GM19025 (cell line): ENCODE measurements at regions not wholly inside any gene's neighbourhood (a gene's known extent, or its start where the extent isn't known, plus 50 kb on each side); places are given as distances from the start of the nearest gene placed in this dataset.
"Not testable (repeated sequence)": the region's sequence is repeated elsewhere in the genome, so short reads cannot be mapped to it uniquely, and the experiment has no call there.

Experiments used
- ATAC-seq: cut with Tn5 transposase; IDR thresholded peaks from one replicate; pipeline ENCODE4 v1.9.1; 2021; ENCODE audit warnings: mild to moderate bottlenecking, low read depth, moderate library complexity; ENCODE audit not compliant: unreplicated experiment

DNA sequence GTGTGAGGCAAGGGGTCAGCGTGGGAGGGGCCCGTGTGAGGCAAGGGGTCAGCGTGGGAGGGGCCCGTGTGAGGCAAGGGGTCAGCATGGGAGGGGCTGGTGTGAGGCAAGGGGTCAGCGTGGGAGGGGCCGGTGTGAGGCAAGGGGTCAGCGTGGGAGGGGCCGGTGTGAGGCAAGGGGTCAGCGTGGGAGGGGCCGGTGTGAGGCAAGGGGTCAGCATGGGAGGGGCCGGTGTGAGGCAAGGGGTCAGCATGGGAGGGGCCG lies 119.2 kb downstream of the SEPTIN14 start:
- not testable (repeated sequence) for ATAC-seq

GRCh38 chr7:55742651-55743453 lies 119.7 kb downstream of the SEPTIN14 start:
- not testable (repeated sequence) for ATAC-seq

DNA sequence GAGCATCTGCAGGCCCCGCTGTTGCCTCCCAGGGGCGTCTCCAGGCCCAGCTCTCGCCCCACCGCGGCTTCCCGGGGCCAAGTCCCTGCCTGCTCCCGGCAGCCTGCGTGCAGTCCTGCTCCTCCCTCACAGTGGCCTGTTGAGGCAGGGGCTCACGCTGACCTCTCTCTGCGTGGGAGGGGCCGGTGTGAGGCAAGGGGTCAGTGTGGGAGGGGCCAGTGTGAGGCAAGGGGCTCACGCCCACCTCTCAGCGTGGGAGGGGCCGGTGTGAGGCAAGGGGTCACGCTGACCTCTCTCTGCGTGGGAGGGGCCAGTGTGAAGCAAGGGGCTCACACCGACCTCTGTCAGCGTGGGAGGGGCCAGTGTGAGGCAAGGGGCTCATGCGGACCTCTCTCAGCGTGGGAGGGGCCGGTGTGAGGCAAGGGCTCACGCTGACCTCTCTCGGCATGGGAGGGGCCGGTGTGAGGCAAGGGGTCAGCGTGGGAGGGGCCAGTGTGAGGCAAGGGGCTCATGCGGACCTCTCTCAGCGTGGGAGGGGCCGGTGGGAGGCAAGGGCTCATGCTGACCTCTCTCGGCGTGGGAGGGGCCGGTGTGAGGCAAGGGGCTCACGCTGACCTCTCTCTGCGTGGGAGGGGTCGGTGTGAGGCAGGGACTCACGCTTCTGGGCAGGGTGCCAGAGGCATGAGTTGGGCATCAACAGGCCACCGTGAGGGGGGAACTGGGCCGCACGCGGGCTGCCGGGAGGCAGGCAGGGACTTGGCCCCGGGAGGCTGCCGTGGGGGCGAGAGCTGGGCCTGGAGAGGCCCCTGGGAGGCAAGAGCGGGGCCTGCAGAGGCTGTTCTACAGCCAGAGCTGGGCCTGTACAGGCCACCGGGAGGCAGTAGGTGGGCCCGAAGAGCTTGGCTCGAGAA lies 120.6 kb downstream of the SEPTIN14 start:
- ATAC-seq = not testable (repeated sequence)

GRCh38 chr7:55740633-55741250 lies 121.8 kb downstream of the SEPTIN14 start:
- ATAC-seq = not testable (repeated sequence)

DNA sequence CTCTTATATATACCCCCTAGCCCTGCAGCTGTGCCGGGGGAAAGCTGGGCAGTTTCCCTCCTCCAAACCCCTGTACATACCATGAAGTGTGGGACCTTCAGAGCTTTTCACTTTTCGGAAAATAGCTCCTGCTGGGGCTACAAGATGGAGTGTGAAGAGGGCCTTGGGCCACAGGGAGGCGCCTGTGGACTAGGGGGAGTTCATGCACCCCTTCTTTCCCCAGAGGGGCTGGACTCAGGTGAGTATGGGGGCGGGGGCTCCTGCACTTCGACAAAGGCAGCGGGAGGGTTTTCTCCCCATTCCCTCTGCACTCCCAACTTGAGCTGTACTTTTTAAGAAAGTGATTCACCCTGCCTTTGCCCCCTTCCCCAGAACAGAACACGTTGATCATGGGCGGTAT lies 122.5 kb downstream of the SEPTIN14 start:
- not testable (repeated sequence) for ATAC-seq

GRCh38 chr7:55736641-55737221 lies 125.8 kb downstream of the SEPTIN14 start:
- ATAC-seq = not testable (repeated sequence)

DNA sequence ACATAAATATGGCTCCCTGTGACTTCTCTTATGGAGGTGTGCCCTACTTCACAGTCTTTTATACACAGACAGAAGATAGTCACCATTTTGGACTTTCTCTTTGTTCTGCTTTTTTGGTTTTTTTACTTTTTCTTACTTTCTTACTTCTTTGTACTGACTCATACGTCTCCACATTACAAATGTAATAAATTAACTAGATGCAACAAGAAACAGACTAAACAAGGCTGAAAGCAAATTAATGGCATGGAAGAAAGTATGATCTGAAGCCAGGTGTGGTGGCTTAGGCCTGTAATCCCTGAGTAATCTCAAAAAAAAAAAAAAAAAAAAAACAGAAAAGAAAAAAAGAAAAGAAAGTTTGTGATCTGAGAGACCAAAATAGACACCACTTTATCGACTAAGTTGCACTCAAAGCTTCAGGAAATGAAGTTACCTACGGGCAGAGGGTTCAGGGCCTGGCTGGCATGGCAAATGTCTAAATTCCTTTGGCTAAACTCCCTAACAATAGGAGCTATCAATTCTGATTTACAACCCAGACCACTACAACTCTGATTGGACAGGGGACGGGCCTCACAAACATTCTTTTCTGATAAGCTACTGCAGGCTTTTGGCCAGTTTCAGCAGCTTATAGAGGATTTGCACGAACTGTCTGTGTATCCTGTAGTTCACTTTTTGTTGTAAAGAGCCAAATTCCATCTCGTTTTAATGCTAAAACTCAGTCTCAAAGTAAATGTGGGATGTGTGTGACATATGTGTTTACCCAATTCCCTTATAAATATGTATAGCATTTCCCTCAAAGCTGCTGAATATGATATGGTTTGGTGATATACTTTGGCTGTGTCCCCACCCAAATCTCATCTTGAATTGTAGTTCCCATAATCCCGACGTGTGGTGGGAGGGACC lies 129.1 kb downstream of the SEPTIN14 start:
- ATAC-seq = no peak

- no peak for ATAC-seq
These were observed 130.6 kb downstream of the SEPTIN14 start for GRCh38 chr7:55731931-55732330.

DNA sequence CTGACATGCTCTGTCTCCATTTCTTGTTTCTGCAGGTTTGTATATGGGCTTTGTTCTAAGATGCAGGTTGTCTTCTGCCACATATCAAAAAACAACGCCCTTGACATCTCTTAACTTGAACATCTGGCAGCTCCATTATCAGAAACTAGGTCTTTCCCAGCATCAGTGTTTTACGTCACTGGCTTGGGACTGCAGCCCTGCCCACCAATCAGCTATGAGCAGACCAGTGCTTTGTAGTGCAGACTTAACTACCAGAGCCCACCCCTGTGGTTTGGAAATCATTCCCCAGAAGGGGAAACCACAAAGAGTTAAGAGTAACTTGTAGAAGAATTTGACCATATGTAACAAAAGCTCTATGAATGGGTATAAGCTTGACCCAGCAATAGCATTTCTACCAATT lies 132.4 kb downstream of the SEPTIN14 start:
- ATAC-seq = no peak

GRCh38 chr7:55723621-55723941 lies 139.0 kb downstream of the SEPTIN14 start:
- ATAC-seq = no peak

- ATAC-seq = peak; percentile 95
These were observed 139.5 kb downstream of the SEPTIN14 start for GRCh38 chr7:55722874-55723620.

DNA sequence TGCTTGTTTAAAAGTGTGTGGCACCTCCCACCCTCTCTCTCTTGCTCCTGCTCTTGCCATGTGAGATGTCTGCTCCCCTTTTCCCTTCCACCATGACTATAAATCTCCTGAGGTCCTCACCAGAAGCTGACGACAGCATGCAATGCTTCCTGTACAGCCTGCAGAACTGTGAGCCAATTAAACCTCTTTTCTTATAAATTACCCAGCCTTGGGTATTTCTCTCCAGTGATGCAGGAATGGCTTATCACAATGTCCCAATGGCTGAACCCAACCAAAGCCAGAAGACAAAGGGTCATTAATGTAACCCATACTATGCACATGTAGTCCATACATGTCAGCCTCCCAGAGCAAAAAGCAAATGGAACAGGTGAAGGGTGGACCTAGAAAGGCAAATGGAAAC lies 141.5 kb downstream of the SEPTIN14 start:
- not testable (repeated sequence) for ATAC-seq

DNA sequence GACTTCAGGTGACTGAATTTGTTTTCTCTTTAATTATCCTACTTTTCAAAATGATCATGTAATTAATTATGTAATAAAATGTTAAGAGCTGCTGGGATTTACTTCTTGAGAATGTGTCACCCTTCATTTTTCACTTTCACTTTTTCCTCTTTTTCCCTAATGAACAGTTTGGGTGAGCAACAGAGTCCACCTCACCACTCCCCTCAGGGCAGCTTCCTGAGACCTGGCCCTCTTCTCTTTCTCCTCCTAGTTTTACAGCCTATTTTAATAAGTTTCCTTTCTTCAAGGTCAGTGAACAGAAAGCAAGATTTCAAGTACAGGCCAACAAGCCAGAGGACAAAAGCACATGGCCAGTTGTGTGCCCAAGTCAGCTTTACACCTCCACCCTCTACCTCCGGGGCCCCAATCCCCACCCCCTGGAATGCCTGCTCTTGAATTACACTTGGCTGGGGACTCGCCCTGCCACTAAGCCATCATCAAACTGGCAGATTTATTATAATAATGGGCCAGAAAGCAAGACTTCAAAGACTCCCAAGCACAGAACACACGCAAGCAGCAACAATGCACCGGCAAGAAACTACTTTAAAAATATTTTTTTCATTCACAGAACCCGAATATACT lies 143.1 kb upstream of the VOPP1 start:
- ATAC-seq = not testable (repeated sequence)

GRCh38 chr7:55714370-55714769 lies 142.1 kb upstream of the VOPP1 start:
- not testable (repeated sequence) for ATAC-seq

DNA sequence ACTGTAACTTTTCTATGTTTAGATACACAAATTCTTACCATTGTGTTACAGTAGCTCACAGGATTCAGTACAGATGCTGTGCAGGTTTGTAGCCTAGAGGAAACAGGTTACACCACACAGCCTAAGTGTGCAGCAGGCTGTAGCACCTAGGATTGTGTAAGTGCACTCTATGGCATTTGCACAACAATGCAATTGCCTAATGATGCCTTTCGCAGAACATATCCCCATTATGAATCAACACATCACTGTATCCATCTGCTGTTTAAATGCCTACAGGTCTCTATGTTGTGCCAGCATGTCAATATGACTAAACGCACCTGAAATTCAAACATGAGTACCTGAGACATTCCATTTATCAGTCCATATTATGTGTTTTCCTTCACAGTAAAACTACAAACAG lies 138.0 kb upstream of the VOPP1 start:
- not testable (repeated sequence) for ATAC-seq

DNA sequence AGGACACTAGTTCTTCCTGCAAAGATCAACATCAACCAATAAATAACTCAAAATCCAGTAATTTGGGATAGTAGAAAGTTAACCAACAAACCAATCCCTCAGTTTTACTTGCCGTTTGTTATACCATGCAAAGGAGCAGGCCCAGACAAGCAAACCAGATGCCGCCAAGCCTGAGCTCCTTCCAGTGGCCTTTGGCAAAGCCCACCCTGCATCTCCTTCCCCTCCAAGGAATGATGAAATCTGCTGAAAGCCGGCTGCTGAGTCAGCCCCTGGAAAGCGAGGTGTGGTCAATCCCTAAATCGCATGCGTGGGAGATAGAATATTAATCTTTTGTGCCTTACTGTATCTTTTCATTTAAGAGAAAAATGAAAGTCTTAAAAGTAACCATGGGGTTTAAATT lies 135.7 kb upstream of the VOPP1 start:
- ATAC-seq = not testable (repeated sequence)

GRCh38 chr7:55707410-55707809 lies 135.1 kb upstream of the VOPP1 start:
- ATAC-seq = not testable (repeated sequence)

DNA sequence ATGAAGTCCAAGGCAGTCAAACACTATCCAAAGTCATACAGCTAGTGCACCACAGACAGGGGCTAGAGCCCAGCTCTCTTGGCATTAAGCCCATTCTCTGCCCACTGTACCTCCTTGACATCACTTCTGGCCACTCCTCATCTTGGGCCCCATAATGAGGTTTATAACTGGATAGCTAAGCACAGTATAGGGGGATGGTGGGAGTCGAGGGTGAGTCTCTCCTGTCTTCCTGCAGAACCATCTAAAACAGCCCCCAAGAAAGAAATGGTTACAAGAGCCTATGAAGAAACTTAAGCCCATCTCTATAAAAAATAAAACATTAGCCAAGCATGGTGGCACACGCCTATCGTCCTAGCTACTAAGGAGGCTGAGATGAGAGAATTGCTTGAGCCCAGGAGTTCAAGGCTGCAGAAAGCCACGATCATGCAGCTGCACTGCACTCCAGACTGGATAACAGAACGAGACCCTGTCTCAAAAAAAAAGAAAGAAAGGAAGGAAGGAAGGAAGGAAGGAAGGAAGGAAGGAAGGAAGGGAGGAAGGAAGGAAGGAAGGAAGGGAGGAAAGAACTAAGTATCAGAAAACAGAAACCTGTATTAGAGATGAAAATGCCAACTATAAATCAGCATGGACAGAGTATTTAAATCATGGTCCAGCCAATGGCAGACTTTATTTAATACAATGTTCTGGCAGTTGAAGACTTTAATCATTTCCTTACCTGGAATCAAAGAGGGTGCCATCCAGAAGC lies 134.3 kb upstream of the VOPP1 start:
- ATAC-seq = not testable (repeated sequence)
